B cell (primary cell): ENCODE measurements at regions not wholly inside any gene's neighbourhood (a gene's known extent, or its start where the extent isn't known, plus 50 kb on each side); places are given as distances from the start of the nearest gene placed in this dataset.

ENCODE experiments used
- CTCF ChIP-seq: fragments of 200-600 bp; IDR thresholded peaks from one replicate; pipeline ENCODE4 v1.8.0; 2022; ENCODE audit warnings: antibody characterized with exemption, mild to moderate bottlenecking
- EZH2 ChIP-seq: IDR thresholded peaks from 2 replicates; pipeline ENCODE4 v1.6.1; 2012; ENCODE audit warnings: borderline replicate concordance, low read depth, mild to moderate bottlenecking, moderate library complexity, low read length; ENCODE audit not compliant: insufficient read depth, poor library complexity, severe bottlenecking

GRCh38 chr4:100826067-100826466, 308.2 kb upstream of the EMCN start:
- TF ChIP-seq CTCF, result no peak
- TF ChIP-seq EZH2, result no peak
